Glomerular endothelial cell (primary cell): ENCODE measurements at regions not wholly inside any gene's neighbourhood (a gene's known extent, or its start where the extent isn't known, plus 50 kb on each side); places are given as distances from the start of the nearest gene placed in this dataset.
A peak's percentile ranks its signal among the peaks of the same experiment; 100 is the strongest.

Experiments
- DNase-seq: peaks from one replicate; pipeline ENCODE4 v3.0.0-alpha.2; 2011; ENCODE audit warnings: low read depth, low spot score; ENCODE audit errors: extremely low read depth

GRCh38 chr15:36364377-36364776 lies 215.0 kb upstream of the CDIN1 start:
- no peak for DNase-seq

- no peak for DNase-seq
Measured at GRCh38 chr15:36365963-36366362, 213.5 kb upstream of the CDIN1 start.

GRCh38 chr15:36370051-36370730 lies 209.2 kb upstream of the CDIN1 start:
- no peak for DNase-seq

- DNase-seq = no peak
Measured at GRCh38 chr15:36370731-36371112, 208.7 kb upstream of the CDIN1 start.

GRCh38 chr15:36371509-36371908 lies 207.9 kb upstream of the CDIN1 start:
- DNase-seq = no peak

- no peak for DNase-seq
Measured at GRCh38 chr15:36372968-36373367, 206.5 kb upstream of the CDIN1 start.

- DNase-seq = peak; percentile 83
Measured at GRCh38 chr15:36373550-36373949, 205.9 kb upstream of the CDIN1 start.

- DNase-seq = no peak
Measured at GRCh38 chr15:36389107-36389506, 190.3 kb upstream of the CDIN1 start.

GRCh38 chr15:36390491-36390890 lies 188.9 kb upstream of the CDIN1 start:
- no peak for DNase-seq

- no peak for DNase-seq
Measured at GRCh38 chr15:36392676-36393266, 186.7 kb upstream of the CDIN1 start.

GRCh38 chr15:36398212-36398611 lies 181.2 kb upstream of the CDIN1 start:
- no peak for DNase-seq

GRCh38 chr15:36399276-36399675 lies 180.2 kb upstream of the CDIN1 start:
- DNase-seq = no peak

- DNase-seq = no peak
Measured at GRCh38 chr15:36400936-36401585, 178.4 kb upstream of the CDIN1 start.

- DNase-seq = no peak
Measured at GRCh38 chr15:36401586-36401966, 177.8 kb upstream of the CDIN1 start.

- DNase-seq = no peak
Measured at GRCh38 chr15:36403351-36403750, 176.1 kb upstream of the CDIN1 start.

GRCh38 chr15:36406366-36406765 lies 173.1 kb upstream of the CDIN1 start:
- DNase-seq = no peak

GRCh38 chr15:36406911-36407310 lies 172.5 kb upstream of the CDIN1 start:
- no peak for DNase-seq

- DNase-seq = no peak
Measured at GRCh38 chr15:36407647-36408046, 171.8 kb upstream of the CDIN1 start.

GRCh38 chr15:36409819-36410218 lies 169.6 kb upstream of the CDIN1 start:
- DNase-seq = no peak

- no peak for DNase-seq
Measured at GRCh38 chr15:36414670-36415069, 164.8 kb upstream of the CDIN1 start.

- DNase-seq = no peak
Measured at GRCh38 chr15:36415643-36416042, 163.8 kb upstream of the CDIN1 start.

GRCh38 chr15:36422631-36423030 lies 156.8 kb upstream of the CDIN1 start:
- no peak for DNase-seq
